GM19023 (cell line): ENCODE measurements at regions not wholly inside any gene's neighbourhood (a gene's known extent, or its start where the extent isn't known, plus 50 kb on each side); places are given as distances from the start of the nearest gene placed in this dataset.

Experiments used
- ATAC-seq: cut with Tn5 transposase; IDR thresholded peaks from one replicate; pipeline ENCODE4 v1.9.1; 2021; ENCODE audit warnings: mild to moderate bottlenecking, moderate library complexity; ENCODE audit not compliant: unreplicated experiment

GRCh38 chr7:106423821-106424475 is 139.2 kb upstream of the NAMPT start:
- no peak for ATAC-seq

- ATAC-seq: no peak
These were observed 138.3 kb upstream of the NAMPT start for GRCh38 chr7:106423111-106423510.

DNA sequence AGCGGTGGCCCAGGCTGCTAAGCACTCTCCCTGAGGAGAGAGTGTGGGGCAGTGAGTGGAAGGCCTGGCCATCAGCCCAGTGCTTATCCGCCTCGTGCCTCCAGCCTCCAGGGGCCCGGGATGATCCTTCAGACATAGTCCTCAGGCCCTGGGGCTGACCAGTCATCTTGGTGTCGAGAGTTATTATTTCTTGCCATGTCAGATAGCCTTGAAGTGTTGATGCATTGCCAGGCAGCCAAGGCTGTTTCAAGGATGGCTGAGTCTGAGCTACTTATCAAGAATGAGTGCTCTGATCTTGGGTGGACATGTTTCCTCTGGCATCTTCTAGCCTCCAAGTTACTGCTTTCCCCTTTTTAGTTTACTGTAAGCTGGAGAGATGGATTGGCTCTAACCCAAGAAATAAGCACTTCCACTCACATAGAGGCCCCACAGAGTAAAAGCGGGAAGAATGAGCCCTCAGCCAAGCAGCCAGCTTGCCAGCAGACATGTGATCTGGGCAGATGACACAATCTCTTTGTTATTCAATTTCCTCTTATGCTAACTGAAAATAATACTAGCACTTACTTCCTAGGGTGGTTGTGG is 136.5 kb upstream of the NAMPT start:
- ATAC-seq: no peak

DNA sequence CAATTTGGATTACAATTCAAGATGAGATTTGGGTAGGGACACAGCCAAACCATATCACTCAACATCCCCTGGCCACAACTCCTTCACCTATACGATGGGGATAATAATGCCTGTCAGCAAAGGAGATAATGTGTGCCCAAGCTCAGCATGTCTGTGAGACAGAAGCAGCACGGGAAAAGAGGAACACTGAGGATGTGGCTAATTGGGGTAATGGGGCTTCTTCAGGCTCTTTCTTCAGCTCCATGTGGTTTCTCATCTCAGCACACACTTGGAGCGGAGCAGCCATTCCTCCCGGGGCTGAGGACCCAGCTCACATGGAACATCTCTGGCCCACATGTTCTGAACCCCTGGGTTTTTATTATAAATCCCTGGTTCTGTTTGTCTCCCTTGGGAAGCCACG is 136.0 kb upstream of the NAMPT start:
- no peak for ATAC-seq

- no peak for ATAC-seq
These were observed 135.4 kb upstream of the NAMPT start for GRCh38 chr7:106420210-106420609.

DNA sequence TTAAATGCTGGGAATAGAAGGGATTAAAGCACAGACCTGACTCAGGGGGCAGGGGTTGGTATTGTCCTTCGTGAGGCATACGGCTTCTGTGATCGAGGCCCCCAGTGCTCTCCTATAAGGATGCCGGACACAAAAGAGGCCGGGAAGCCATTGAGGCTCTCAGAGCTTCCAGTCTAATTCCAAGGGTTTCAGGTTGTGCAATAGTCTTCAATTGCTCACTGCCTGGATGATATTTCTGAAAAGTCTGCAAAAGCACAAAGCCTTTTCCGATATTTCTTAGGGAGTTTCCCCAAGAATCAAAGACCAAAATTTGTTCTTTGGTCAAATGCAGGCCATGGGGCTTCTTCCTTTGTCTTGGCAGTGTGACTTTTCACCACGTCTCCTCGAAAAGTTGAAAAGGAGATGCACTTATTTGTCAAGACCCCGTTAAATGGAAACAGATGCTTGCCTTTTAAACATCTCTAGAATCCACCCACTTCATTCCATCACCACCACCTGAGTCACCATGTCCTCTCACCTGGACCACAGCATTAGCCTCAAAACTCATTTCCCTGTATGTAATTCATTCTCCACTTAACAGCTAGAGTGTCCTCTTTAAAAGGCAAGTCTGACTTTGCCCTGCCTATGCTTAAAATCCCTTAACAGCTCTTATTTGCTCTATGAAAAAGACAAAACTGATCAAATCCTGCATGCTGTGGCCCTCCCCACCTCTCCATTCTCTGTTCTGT is 134.8 kb upstream of the NAMPT start:
- no peak for ATAC-seq

DNA sequence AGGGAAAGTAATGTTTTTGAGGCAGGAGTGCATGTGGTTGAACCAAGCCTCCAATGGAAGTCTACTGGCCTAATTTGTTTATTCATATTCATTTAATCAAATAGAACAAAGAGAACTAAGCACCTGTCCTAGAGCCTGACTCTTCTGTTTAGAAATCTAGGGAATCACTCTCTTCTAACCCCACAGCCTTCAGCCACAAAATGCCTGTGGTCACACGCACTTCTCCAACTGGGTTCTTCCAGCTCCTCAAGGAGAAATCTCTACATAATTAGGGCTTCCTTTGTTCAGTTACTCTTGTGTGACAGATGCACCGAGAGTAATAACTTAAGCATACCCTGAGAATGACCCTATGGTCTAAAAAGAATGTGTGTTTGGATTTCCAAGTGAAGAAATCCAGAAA is 133.7 kb upstream of the NAMPT start:
- ATAC-seq: no peak

GRCh38 chr7:106418094-106418493 is 133.3 kb upstream of the NAMPT start:
- ATAC-seq: no peak

GRCh38 chr7:106417273-106417902 is 132.6 kb upstream of the NAMPT start:
- no peak for ATAC-seq

- no peak for ATAC-seq
These were observed 131.6 kb upstream of the NAMPT start for GRCh38 chr7:106416430-106416829.

DNA sequence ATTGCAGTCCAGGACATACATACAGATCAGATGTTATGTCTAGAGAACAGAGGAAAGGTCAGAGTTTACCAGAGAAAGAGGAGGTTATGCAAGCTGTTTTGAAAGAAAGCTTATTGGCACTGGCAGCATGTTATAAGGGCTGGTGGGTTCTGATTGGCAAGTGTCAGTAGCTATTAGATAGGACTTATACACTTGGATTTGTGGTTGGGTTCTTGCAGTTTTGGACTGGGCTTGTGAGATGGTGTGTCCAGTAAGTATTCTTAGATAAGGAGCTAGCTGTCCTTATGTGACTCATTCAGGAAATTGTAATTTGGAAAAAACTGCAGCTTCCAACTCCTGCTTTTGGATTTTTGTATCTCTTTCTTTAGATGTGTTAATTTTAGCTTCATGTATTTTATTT is 130.7 kb upstream of the NAMPT start:
- no peak for ATAC-seq

DNA sequence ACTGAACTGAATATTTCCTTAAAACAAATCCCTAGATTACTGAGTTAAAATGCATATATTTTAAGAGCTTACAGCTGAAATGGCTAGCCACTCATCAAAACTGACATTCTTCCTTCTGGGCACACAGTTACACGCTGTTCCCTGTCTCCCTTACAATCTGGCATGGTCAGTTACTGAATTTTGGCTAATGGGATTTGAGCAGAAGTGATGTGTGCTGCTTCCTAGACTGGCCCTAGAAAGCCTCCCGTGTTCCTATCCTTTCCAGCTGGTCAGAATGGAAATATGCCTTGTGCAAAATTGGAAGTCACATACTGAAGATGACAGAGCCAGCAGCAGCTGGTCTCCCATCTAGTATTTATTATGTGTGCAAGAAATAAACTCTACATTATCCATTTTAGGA is 128.7 kb upstream of the NAMPT start:
- no peak for ATAC-seq

DNA sequence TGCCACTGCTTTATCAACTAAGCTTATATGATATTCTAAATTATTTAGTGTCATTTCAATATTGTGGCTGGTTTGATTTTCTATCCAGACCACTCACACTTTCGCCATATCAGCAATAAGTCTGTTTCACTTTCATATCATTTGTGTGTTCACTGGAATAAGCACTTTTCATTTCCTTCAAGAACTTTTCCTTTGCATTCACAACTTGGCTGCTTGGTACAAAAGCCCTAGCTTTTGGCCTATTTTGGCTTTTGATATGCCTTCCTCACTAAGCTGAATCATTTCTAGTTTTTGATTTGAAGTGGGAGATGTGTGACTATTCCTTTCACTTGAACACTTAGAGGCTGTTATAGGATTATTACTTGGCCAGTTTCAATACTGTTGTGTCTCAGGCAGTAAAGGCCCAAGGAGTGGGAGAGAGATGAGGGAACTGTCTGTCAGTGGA is 120.9 kb upstream of the NAMPT start:
- no peak for ATAC-seq

DNA sequence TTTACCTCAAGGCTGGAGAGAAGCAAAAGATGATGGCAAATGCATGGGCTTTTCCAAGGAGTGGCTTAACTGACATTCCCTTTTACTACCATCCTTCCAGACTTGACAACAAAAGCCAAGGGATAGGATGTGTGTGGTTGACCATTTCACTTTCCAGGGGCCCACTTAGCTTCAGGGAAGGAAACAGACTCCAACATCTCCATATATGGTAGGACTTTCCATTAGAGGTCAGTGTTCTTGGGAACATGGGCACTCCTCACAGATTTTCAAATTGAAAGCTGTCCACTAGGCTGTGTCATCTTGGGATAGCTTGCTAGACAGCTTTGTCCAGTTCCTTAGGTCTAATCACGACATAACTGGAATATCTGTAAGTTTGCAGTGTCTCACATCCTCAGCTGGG is 118.1 kb upstream of the NAMPT start:
- ATAC-seq: no peak

DNA sequence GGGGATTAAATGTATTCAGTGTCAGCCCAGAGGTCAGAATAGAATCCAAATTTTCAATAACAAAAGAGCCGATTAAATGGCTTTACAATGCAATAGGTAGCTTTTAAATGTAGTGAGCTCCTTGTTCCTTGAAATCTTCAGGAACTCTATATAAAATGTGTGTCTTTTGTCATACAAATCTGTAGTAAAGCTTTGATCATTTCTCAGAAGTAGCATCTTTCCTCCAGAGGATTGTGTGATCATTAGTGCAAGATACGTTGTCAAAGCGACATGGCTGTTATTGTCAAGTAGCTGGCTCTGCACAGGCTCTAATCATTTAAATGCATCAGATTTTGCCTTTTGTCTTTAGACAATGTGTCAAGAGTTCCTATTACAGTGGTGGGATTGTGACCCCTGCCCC is 116.1 kb upstream of the NAMPT start:
- ATAC-seq: no peak

DNA sequence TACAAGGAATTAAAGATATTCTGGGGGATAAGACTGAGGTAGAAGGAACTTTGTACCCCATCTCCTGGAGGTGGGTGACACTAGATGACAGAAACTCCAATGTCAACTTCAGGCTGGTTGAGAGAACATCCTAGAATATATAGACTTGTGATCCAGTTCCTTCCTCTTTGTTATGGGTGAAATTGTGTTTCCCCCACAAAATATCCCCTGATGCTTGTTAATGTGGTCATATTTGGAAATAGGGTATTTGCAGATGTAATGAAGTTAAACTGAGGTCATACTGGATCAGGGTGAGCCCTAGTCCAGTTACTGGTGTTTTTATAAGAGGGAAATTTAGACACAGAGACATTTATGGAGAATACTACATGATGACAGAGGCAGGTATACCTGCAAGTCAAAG is 114.0 kb upstream of the NAMPT start:
- no peak for ATAC-seq

GRCh38 chr7:106397994-106398393 is 113.2 kb upstream of the NAMPT start:
- no peak for ATAC-seq

DNA sequence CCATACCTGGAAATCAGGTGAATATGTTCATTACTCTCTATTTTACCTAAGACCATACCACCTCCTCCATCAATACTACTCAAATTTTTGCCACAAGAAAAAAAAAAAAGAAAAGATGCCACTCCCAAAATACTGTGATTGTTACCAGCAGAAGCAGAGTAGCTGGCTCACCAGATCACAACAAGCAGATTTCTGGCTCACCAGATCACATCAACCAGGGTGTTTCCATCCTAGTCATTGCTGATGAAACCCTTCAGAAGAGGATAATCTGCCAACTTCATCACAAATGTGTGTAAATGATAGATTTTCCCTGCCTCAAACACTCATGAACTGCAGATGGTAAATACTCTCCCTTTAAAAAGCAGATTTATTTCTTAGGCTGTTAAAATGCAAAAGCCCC is 109.7 kb upstream of the NAMPT start:
- ATAC-seq: no peak

GRCh38 chr7:106393564-106394251 is 108.9 kb upstream of the NAMPT start:
- ATAC-seq: no peak

DNA sequence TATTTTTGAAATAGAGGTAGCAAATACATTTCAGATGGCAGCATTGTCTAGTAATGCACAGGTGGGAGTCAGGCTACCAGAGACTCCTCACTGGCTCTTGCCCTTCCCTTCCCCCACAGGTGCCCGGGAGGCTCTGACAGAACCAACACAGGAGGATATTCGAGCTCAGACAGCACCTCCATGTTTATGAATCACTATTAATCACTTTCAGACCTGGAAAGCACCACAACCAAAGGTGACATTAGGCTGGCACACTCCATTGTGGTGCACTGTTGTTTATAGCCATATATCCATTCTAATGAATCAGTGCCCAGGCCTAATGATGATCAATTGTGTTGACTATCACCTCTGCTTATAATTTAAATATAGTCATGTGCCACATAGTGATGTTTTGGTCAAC is 107.8 kb upstream of the NAMPT start:
- ATAC-seq: no peak

- ATAC-seq: no peak
These were observed 107.4 kb upstream of the NAMPT start for GRCh38 chr7:106392144-106392543.
